Lower lobe of right lung (tissue), 2 donors: ENCODE measurements at regions not wholly inside any gene's neighbourhood (a gene's known extent, or its start where the extent isn't known, plus 50 kb on each side); places are given as distances from the start of the nearest gene placed in this dataset.

Experiments used
- ATAC-seq, 2 donors: fragments of 200-7000 bp; cut with Tn5 transposase; one replicate each; pipeline ENCODE4 v1.9.1; 2020 to 2022; ENCODE audit warnings: mild to moderate bottlenecking in 2 of 2, moderate library complexity in 2 of 2
- DNase-seq: peaks from one replicate; pipeline ENCODE4 v3.0.0-alpha.2; 2020
- H3K27ac ChIP-seq: fragments of 200-600 bp; one replicate; pipeline ENCODE4 v1.8.0; 2022
- H3K27me3 ChIP-seq: fragments of 200-600 bp; one replicate; pipeline ENCODE4 v1.8.0; 2022; ENCODE audit warnings: low read depth
- H3K36me3 ChIP-seq: fragments of 200-600 bp; one replicate; pipeline ENCODE4 v1.8.0; 2022; ENCODE audit warnings: mild to moderate bottlenecking
- H3K4me1 ChIP-seq: fragments of 200-600 bp; one replicate; pipeline ENCODE4 v1.8.0; 2022
- H3K4me3 ChIP-seq: fragments of 200-600 bp; one replicate; pipeline ENCODE4 v1.8.0; 2022; ENCODE audit warnings: mild to moderate bottlenecking
- H3K9me3 ChIP-seq: fragments of 200-600 bp; one replicate; pipeline ENCODE4 v1.8.0; 2022
- intact Hi-C: fragments of 100-400 bp; cut with DNase I; formaldehyde crosslinking; loops from one replicate; pipeline ENCODE4 v1.11.0; 2022
- TF ChIP-seq, protein P1 (sequence below): fragments of 200-600 bp; IDR thresholded peaks from one replicate; pipeline ENCODE4 v1.8.0; 2022; ENCODE audit warnings: antibody characterized with exemption, mild to moderate bottlenecking
- donor health status: DM: no; HTN: yes; CAD: no; lungs with severe emphysema.

DNA sequence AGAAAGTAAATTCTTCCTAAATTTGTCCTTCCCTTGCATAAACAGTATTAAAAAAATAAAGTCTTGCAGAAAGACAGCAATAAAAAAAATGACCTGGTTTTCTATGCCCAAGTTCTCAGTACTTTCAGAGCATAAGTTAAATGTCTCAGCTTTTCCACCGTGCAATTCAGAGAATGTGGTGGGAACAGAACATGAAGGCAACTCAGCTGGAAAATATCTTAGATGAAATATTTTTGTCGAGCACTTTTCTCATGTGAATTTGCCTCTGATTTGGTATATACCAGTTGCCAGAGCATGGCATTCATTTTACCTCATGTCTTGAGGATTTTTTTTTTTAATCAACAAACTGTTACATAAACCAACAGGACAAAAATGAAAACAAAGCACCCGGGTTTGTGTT, 176.1 kb downstream of the CETN3 start:
- TF ChIP-seq, protein P1, sequence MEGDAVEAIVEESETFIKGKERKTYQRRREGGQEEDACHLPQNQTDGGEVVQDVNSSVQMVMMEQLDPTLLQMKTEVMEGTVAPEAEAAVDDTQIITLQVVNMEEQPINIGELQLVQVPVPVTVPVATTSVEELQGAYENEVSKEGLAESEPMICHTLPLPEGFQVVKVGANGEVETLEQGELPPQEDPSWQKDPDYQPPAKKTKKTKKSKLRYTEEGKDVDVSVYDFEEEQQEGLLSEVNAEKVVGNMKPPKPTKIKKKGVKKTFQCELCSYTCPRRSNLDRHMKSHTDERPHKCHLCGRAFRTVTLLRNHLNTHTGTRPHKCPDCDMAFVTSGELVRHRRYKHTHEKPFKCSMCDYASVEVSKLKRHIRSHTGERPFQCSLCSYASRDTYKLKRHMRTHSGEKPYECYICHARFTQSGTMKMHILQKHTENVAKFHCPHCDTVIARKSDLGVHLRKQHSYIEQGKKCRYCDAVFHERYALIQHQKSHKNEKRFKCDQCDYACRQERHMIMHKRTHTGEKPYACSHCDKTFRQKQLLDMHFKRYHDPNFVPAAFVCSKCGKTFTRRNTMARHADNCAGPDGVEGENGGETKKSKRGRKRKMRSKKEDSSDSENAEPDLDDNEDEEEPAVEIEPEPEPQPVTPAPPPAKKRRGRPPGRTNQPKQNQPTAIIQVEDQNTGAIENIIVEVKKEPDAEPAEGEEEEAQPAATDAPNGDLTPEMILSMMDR: no peak
- H3K4me1 ChIP-seq: no peaks in the 10 kb centered on the region
- intact Hi-C loops: no loop called here
- peaks cover 5% of the 10 kb centered on the region for H3K27me3 ChIP-seq
- no peak for ATAC-seq
- no peak overlapping the region for H3K4me3 ChIP-seq
- H3K27ac ChIP-seq: no peak overlapping the region
- H3K9me3 ChIP-seq: no peaks in the 10 kb centered on the region
- no peaks in the 10 kb centered on the region for H3K36me3 ChIP-seq
- DNase-seq: no peak

DNA sequence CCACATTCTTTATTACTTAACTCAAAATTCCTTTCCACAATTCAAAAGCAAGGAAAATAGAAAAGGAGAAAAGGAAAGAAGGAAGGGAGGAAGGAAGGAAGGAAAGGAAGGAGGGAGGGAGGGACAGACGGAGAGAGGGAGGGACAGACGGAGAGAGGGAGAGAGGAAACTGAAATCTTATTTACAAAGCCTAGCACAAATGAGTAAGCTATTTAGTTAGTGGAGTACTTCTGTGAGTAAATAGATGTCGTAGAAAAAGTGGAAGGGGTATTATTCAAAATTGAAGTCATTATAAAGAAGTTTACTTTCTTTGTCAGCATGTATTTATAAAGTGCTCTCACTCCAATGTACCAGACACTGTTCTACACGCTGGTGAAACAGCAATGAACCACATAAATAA, 177.9 kb downstream of the CETN3 start:
- Histone ChIP-seq H3K27me3 (peaks cover 5% of the 10 kb centered on the region), H3K4me1 (no peaks in the 10 kb centered on the region), H3K36me3 (no peaks in the 10 kb centered on the region), H3K4me3 (no peak overlapping the region), H3K9me3 (no peaks in the 10 kb centered on the region), H3K27ac (no peak overlapping the region)
- intact Hi-C loops: no loop called here
- DNase-seq: no peak
- ATAC-seq: peak in 1 of 2 donors; percentile 55
- TF ChIP-seq, protein P1: no peak

DNA sequence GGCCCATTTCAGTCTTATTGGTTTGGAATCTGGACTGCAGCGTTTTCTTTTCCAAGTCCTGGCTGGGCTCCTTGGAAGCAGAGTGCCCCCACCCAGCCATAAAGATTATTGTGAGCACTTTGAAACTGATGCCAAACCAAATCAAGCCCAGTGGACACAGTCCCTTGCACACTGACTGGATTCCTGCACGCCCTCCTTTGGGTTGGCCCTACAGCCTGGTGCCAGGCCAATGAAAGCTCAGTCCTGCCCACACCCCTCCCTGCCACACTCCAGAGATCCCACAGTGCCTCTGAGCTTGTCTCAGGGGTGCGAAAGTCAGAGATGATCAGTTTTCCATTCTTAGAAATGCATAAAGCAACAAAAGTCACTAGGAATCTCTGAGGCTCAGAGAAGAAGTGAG, 181.9 kb downstream of the CETN3 start:
- Histone ChIP-seq H3K4me3 (no peak overlapping the region), H3K9me3 (no peaks in the 10 kb centered on the region), H3K27ac (no peak overlapping the region), H3K27me3 (no peaks in the 10 kb centered on the region), H3K36me3 (no peaks in the 10 kb centered on the region), H3K4me1 (no peaks in the 10 kb centered on the region)
- ATAC-seq: no peak
- DNase-seq: no peak
- intact Hi-C loops: no loop called here
- TF ChIP-seq, protein P1: no peak

DNA sequence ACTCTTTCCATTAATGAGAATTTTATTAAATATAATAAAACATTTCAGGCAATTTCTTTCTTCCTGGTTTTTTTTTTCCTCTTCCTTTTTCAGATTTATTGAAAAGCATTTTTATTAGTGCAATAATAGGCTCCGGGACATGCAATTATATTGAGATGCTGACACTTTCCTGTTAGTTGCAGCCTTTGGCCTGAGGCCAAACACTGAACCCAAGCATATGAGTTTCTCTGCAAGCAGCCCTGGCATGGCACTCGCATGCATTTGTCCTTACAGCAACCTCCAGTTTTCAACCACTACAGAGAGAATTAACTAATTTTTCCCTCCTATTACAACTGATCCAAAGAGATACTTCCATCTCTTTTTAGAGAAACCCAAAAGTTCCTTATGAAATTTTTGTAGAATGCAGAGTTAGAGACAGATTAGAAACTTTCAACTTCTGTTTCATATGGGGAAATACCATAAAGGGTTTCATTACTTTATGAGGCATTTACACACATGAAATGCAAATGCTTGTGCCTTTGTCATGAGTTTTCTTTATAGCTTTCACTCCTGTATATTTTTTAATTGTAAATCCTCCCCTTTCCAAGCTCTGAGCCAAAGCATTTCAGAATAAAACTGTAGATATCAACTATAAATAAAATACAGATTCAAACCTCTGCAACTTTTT, 183.0 kb downstream of the CETN3 start:
- TF ChIP-seq, protein P1: no peak
- H3K9me3 ChIP-seq: no peaks in the 10 kb centered on the region
- no peaks in the 10 kb centered on the region for H3K4me1 ChIP-seq
- H3K27me3 ChIP-seq: no peaks in the 10 kb centered on the region
- intact Hi-C loops: no loop called here
- H3K4me3 ChIP-seq: no peak overlapping the region
- DNase-seq: no peak
- no peaks in the 10 kb centered on the region for H3K36me3 ChIP-seq
- ATAC-seq: no peak
- no peak overlapping the region for H3K27ac ChIP-seq

DNA sequence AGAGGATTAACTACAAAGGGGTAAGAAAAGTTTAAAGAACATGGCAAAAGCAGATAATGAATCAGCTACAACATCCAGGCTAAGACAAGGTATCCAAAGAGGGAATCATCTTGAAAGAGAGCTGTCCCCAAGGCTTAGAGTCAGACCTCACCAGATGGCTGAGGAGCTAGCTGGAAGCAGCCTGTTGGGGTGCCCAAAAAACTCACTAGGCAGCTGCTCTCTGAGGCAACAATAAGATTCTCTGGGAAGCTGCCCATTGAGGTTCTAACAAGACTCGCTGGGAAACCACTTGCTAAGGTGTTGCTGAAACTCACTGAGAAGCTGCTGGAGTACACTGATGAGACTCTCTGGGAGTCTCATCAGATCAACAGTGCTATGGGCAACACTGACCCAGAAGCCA, 185.2 kb downstream of the CETN3 start:
- Histone ChIP-seq H3K36me3 (no peaks in the 10 kb centered on the region), H3K4me3 (no peak overlapping the region), H3K27me3 (no peaks in the 10 kb centered on the region), H3K9me3 (no peaks in the 10 kb centered on the region), H3K4me1 (no peaks in the 10 kb centered on the region), H3K27ac (no peak overlapping the region)
- TF ChIP-seq, protein P1: no peak
- intact Hi-C loops: no loop called here
- DNase-seq (no peak), ATAC-seq (no peak)
